HG03025 (cell line): ENCODE measurements at regions not wholly inside any gene's neighbourhood (a gene's known extent, or its start where the extent isn't known, plus 50 kb on each side); places are given as distances from the start of the nearest gene placed in this dataset.

Experiments
- ATAC-seq: cut with Tn5 transposase; IDR thresholded peaks from one replicate; pipeline ENCODE4 v1.9.1; 2021; ENCODE audit warnings: mild to moderate bottlenecking, moderate library complexity; ENCODE audit not compliant: unreplicated experiment, low FRiP score

DNA sequence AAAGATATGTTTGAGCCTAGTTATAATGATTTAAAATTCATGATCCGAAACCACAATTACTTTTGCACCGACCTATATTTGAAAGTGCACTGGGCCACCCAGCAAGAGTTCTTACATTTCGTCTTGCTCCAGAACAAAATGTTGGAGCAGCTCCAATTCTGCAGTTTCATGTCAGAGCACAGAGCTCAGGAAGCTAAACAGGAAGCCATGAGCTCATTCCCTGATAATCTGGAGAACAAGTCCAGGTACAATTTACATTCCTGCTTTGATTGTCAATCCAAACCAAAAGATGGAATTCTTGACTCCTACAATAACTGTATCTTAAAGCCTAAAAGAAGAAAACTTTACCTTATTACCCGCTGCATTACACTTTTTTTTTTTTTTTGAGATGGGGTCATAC lies 131.8 kb downstream of the KCTD12 start:
- no peak for ATAC-seq

DNA sequence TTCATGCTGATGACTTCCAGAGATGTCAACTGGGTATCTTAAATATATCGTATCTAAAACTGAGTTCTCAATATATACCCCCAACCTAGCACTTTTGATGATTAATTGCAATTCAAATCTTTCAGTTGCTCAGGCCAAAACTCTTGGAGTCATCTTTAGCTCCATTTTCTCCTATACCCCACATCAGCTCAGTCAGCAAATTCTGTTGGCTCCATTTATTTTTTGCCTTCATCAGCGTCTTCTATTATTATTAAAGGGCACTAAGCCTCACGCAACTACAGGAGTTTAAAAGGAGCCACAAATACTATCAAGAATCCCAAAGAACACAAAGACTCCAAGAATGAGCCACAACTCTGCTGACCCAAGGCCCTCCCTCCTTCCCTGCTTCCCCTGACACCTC lies 134.9 kb downstream of the KCTD12 start:
- no peak for ATAC-seq

DNA sequence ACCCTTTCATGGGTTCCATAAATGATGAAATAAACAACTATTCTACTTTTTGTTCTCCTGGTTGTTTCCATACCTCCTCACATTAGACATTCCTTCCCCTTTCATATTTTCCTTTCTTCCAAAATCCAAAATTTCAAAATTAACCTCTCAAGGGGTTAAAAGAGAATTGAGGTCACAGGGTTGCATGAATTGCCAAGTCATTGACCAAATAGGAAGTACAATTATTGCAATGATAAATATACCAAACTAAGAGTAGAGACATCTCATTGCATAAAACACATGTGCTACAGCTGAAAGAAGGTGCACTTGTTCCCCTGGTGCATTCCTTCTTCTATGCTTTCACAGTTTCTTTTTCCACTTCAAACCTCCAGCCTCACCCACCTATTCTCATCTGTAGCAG lies 136.1 kb downstream of the KCTD12 start:
- no peak for ATAC-seq

DNA sequence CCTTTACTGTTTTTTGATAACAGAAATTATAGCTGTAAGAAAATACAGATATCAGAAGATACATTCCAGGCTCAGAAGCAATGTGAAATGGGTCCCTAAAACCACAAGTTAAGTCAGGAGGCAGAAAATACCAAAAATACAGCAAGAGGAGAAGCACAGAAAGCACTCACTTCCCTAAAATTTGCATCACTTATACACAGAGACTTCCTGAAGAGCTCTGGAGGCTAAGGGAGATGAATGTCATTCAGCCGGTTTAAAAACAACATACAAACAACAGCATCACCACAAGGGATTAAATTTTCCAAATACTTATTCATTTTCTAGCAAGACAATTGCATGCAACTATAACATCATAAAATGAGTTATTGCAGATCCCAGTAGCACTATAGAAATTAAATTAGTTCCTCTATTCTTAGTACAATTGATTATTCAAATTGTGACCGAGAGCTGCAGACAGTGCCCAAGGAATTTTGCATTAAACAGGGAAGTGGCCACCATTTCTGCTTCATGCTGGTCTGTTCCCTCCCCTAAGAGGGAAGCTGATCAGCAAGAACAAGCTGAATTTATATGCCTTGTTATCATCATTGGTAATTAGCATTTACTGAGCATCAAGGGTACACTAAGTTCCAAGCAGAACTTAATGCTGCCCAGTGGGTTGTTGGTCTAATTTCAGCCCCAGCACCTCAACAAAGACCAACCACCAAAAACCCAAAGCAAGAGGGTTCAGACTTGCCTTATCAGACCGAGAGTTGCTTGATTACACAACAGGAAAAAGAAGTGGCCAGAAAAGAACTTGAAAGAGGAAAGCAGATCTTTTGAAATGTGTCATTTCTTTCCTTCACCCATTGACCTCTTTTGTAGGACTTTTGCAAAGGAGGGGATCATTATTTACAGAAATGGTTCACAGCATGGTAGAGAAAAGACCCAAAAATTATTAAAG lies 140.7 kb downstream of the KCTD12 start:
- peak; percentile 82 for ATAC-seq

DNA sequence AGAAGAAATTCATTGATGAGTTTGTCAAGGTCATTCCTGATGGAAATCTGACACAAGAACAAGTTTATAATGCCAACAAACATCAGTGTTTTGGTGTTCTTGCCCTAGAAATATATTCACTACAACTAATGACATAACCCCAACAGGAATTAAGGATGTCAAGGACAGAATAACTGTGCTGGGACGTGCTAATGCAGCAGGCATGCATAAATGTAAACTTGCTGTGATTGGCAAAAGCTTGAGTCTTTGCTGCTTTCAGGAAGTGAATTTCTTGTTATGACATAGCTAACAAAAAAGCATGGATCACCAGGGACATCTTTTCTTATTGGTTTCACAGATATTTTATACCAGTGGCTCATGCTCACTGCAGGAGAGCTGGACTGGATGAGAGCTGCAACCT lies 144.6 kb downstream of the KCTD12 start:
- no peak for ATAC-seq

DNA sequence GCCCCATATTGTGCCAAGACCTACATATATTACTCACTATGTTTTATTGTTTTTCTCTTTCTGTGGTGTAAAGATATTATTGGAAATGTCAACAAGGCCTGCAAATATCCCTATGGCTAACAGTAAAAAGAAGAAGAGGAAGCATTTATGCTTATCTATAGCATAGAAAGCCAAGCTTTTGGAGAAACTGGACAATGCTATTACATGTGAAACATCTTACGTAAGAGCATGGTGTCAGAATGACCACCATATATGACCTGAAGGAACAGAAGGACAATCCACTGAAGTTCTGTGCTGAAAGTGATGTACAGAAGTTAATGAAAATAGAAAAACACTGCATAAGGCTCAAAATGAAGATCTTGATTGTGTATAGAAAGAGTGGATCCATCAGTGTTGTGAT lies 145.2 kb downstream of the KCTD12 start:
- no peak for ATAC-seq

DNA sequence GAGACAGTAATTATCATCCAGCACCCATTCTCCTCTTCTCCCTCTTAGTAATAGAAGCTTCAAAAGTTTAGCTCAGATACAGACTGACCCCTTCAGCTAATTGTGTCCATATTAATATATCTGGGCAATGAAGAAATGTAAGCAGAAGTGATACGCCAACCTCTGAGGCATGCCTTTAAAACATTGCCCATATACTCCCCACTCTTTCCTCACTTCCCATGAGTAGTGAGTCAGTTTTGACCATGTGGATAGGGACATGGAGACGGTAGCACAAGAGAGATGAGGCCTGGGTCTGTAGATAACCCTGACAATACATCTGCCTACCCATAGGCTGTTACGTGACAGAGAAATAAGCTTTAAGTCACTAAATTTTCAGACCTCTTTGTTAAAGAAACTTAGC lies 147.6 kb downstream of the KCTD12 start:
- ATAC-seq: no peak

DNA sequence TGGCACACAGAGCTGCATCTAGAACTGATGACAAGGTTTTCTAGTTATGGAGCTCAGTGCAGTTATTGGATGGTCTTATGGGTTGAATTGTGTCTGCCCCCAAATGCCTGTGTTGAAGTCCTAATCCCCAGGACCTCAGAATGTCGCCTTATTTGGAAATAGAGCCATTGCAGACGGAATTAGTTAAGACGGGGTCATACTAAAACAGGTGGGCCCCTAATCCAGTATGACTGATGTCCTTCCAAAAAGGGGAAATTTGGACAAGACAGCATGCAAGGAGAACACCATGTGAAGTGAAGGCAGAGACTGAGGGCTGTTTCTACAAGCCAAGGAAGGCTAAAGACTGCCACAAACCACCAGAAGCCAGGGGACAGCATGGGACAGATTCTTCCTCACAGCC lies 148.7 kb downstream of the KCTD12 start:
- no peak for ATAC-seq

DNA sequence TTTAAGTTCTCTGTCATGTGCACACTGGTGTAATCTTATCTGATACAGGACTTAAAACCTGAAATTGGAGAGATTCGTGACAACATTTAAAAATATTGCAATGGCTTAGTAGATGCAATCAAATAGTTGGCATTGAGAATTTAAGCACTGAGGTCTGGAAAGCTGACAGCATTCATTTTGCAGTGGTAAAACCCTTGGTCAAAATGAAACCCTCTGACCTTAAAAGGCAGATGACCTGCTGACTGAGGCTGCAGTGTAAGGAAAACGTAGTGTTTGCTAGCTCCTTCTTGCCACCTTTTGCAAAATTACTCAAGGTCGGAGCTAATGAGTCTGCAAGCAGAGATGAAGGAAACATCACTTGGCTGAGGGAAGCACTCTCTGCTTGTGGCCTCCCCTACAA lies 150.6 kb downstream of the KCTD12 start:
- peak; percentile 61 for ATAC-seq

DNA sequence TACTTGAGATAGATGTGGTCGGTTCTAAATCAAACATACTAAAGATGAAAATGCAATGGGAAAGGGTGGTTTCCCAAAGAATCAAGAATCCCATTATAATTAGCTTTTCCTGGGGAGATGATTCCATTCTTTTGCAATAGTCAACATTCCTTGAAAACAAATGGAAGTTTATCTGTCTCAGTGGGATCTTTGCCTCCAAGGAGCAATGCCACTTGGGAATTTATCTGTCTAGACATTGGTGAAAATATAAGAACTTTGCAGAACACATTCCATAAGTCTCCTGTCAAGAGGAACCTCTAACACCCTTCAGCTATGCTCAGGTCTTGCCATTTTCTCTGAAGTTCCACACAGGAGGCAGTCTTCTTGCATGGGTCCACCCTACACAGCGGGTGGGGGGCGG lies 152.5 kb downstream of the KCTD12 start:
- ATAC-seq: no peak

DNA sequence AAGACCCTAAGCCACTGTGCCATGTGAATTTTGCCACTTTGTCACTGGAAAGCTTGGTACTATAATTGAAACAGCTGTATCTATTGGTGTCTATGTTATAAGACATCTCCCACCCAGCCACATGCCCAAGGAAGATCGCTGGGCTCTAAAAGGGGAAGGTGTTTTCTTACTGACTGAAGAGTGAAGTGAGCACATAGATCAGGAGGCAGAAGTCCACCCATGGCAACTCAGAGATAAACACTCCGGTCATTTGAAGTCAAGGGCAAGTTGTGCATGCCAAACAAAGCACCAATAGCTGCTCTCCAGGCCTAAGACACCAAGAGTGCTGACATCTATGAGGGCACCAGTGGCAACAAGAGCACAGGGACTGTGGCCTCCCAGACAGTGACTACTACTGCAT lies 153.8 kb downstream of the KCTD12 start:
- ATAC-seq: no peak

DNA sequence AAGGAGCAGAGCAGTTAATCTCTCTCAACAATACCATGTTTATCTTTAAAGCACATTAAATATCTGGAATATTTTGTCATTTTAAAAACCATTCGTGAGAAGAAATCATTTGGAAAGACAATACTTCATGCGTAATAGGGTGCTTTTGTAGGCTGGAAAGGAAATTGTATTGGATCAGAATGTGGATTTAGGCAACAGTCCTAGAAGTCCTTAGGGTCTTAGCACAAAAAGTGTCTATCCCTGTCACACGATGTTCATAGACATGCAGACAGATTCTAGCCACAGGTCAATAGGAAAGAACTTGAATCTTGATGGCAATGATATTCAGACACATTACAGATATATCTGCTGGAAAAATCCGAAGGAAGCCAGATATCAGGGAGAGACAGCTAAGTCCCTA lies 156.0 kb downstream of the KCTD12 start:
- no peak for ATAC-seq

DNA sequence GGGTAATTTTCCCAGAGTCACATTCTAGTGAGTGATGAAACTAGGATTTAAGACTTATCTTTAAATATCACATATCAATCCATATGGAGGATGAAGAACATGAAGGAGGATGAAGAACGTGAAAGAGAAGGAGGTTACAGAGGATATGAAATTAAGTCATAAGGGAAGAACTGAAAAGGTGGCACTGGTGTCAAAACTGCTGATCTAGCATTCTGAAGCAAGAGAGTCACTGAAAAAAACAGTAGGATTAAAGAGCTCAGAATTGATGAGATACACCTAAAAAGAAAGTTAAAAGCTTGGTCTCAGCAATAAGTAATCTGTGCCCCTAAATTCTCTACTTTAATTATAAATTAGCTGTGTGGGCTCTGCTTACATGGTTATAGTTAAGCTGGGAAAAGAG lies 156.5 kb downstream of the KCTD12 start:
- ATAC-seq: no peak

DNA sequence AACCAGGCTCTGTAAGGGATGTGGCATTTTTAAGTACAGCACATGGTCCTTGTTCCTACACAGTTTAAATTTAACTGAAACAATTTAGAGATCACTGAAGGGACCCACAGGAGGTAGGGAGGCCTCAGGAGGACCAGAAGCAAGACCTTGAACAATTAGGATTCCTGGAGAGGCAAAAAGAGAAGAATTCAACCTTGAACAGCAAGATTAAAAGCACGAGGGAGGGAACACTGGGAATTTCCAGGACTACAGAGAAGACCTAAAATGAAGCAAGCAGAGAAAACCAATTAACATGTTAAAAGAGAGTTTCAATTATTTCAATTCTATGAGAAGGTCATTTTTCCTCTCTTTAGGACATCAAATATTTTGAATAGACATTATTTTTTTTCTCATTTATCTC lies 160.3 kb downstream of the KCTD12 start:
- no peak for ATAC-seq

DNA sequence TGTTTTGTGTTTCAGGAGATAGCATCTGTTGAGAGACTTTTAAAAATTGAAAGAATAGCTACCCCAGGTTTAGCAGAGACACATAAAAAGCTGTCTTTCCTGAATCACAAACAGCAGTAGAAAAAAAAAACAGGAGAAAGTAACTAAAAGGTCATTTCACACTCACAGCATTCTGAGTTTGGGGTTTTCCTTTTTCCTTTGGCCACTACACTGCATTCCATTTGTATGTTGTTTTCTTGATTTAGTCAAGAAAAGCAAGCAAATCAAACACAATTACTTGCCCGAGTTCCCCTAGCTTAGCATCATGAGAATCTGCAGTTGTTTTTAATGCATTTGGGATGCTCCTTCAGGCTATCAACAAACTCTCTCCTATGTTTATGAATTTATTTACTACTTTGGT lies 161.0 kb downstream of the KCTD12 start:
- no peak for ATAC-seq

DNA sequence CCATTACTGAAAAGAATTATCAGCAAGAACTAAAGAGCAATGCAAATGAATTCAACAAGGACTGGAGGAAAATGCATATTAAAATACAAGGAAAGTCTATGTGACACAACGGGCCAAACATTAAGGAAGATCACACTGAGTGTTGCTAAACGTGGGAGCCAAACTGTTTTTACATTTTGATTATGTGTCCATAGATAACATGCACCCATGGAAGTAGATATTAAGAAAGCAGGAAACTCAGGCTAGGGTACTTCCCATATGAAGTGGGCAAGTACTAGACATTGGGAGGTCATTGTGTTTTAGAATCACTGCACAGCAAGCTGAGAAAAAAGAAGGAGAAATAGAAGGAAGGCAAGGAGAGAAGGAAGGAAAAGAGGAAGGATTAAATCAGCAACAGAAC lies 161.8 kb downstream of the KCTD12 start:
- no peak for ATAC-seq

DNA sequence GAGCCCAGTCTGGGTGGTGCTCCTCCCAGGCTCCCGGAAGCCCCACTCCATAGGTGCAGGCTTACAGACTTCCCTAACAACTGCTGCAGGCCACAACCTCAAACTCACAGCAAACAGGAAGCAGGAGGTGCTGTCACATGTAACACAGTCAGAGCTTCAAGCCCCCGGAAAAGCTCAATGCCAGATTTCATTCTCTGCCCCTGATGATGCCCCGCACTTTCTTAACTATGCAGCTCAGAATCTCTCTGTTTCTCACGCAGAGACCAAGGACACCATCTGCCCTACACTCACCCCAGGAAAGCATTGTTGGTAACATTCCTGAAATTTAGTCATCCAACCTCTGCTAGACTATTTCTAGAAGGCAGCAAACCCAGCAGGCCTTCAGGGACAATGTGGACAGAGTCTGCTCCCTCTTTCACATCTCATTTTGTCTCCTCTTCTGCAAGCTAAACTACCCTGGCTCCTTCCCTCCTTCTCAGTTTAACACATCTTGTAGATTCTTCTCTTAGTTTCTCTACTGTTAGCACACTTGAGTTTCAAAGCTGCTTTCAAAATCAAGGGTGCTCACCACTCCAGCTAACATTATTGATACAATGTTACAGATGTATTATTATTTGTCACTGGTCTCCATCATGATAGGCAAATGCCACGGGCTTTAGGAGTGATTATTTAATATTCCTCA lies 162.5 kb downstream of the KCTD12 start:
- peak; percentile 67 for ATAC-seq

DNA sequence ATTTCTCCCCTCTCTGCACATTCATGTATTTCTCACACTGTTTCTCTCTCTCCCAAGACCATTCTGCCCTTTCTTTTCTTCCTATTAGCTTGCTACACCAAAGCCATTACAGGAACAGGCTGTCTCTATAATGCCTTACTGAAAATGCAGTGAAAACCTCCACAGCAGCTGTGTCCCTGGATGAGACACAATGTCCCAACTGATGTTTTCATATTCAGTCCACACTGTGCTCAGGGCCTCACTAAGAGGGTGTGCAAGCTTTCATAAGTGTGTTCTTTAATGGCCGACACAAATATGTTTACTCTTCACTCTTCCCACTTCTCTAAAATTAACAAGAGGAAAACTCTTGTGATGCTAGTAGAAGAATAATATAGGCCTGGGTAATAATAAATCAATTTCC lies 163.4 kb downstream of the KCTD12 start:
- no peak for ATAC-seq

DNA sequence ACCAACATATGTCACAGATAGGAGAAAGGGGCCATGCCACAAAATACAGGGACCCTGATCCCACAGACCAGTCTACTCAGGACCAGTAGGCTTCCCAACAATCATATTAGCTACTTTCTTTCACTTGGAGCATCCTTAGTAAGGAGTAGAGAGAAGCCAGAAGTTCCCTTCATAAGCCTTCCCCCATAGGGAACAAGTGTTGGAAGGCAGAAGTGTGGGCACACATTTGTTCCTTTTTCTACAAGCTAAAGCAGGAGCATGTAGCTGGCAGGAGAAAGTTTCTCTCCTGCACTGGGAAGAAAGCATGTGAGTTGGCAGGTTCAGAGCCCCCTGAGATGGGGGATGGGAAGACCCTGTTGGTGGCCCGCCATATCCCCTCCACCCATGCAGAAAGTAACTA lies 165.4 kb downstream of the KCTD12 start:
- no peak for ATAC-seq

DNA sequence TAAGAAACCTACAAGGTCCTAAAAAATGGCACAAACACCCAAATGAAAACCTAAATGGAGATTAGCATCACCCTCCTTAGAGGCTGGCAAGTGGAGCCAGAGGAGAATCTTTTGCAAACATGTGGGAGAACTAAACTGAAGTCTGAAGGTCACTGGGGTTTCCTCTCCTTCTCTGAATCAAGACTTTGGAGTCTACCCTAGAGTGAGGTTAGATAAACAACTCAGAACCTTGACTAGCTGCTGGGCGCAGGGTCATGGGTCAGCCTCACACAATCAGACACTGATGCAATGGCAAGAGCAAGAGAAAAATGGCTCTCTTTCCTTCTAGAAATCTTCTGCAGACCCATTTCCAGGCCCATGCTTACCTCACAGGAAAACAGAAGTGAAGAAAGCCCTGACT lies 165.8 kb downstream of the KCTD12 start:
- ATAC-seq: no peak

DNA sequence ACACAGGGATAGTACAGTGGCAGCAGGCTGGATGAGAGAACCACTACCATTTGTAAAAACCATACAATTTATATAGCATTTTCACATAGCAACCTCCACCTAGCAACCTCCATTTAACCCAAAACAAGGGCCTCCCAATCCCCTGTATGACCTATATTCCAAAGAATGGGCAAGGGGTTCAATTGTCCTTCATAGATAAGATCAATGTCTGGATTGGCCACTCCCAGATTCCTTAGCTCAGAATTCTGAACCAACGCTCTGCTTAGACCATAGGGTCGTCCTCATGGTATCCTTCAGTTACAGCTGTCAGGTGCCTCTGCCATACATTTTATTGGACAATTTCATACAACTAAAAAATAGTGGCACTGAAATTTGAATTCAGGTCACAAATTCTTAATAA lies 166.2 kb downstream of the KCTD12 start:
- ATAC-seq: no peak

DNA sequence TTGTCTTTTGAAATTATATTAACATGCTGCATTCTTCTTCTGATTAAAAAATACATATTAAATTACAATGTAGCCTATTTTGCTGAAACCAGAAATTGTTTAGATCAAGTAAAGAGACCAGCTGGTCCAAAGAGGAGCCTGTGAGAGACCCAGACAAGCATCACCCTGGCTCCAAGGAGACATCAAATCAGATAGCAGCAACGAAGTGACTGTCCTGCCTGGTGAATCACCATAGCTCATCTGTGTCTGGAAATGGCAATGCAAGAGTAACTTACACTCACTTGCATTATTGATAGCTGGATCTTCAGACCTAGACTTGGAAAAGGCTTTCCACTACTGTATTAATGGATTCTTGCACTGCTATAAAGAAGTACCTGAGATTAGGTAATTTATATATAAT lies 169.1 kb downstream of the KCTD12 start:
- ATAC-seq: no peak
